SU-DHL-6 (cell line): ENCODE measurements at regions not wholly inside any gene's neighbourhood (a gene's known extent, or its start where the extent isn't known, plus 50 kb on each side); places are given as distances from the start of the nearest gene placed in this dataset.

Experiments
- CTCF ChIP-seq: fragments of 200-600 bp; sonication (generic); IDR thresholded peaks from one replicate; pipeline ENCODE4 v1.5.1; 2017; ENCODE audit warnings: antibody characterized with exemption, mild to moderate bottlenecking, low read length, moderate library complexity; ENCODE audit not compliant: insufficient read depth, poor library complexity, severe bottlenecking
- EZH2phosphoT487 ChIP-seq: fragments of 200-600 bp; sonication (generic), shearing (Covaris generic); conservative IDR thresholded peaks from 2 replicates; pipeline ENCODE4 v1.6.1; 2018; ENCODE audit warnings: mild to moderate bottlenecking, antibody characterized with exemption, low read length, moderate library complexity, mixed read lengths

- TF ChIP-seq CTCF (no peak), EZH2phosphoT487 (no peak)
These were observed 757.6 kb downstream of the MED13L start for GRCh38 chr12:115519887-115520286.
